ENCODE measurements at regions not wholly inside any gene's neighbourhood (a gene's known extent, or its start where the extent isn't known, plus 50 kb on each side); places are given as distances from the start of the nearest gene placed in this dataset.

- no peaks in the 10 kb centered on the region for H3K9me3 Mint-ChIP-seq (ENCODE audit: unreplicated experiment)
- H3K36me3 Mint-ChIP-seq (ENCODE audit: unreplicated experiment), result no peaks in the 10 kb centered on the region
- no peak for DNase-seq
- H3K4me1 Mint-ChIP-seq (ENCODE audit: low read depth, unreplicated experiment), result no peaks in the 10 kb centered on the region
- H3K27ac Mint-ChIP-seq (ENCODE audit: unreplicated experiment), result no peak overlapping the region
- H3K27me3 Mint-ChIP-seq (ENCODE audit: unreplicated experiment), result no peaks in the 10 kb centered on the region
- TF ChIP-seq CTCF (IDR thresholded peaks at IDR 0.05; ENCODE audit: partially characterized antibody, unreplicated experiment), result no peak
- H3K4me3 Mint-ChIP-seq (ENCODE audit: unreplicated experiment), result no peak overlapping the region
Measured at GRCh38 chr4:59348949-59349348, 1851.2 kb upstream of the ADGRL3 start.

- H3K27ac Mint-ChIP-seq (ENCODE audit: unreplicated experiment), result no peak overlapping the region
- TF ChIP-seq CTCF (IDR thresholded peaks at IDR 0.05; ENCODE audit: partially characterized antibody, unreplicated experiment), result no peak
- no peaks in the 10 kb centered on the region for H3K27me3 Mint-ChIP-seq (ENCODE audit: unreplicated experiment)
- DNase-seq, result no peak
- H3K9me3 Mint-ChIP-seq (ENCODE audit: unreplicated experiment), result no peaks in the 10 kb centered on the region
- no peak overlapping the region for H3K4me3 Mint-ChIP-seq (ENCODE audit: unreplicated experiment)
- H3K4me1 Mint-ChIP-seq (ENCODE audit: low read depth, unreplicated experiment), result no peaks in the 10 kb centered on the region
- no peaks in the 10 kb centered on the region for H3K36me3 Mint-ChIP-seq (ENCODE audit: unreplicated experiment)
Measured at GRCh38 chr4:59369229-59369628, 1830.9 kb upstream of the ADGRL3 start.

GRCh38 chr4:59374416-59374815, 1825.7 kb upstream of the ADGRL3 start:
- no peak for TF ChIP-seq CTCF (IDR thresholded peaks at IDR 0.05; ENCODE audit: partially characterized antibody, unreplicated experiment)
- peaks cover 5% of the 10 kb centered on the region for H3K9me3 Mint-ChIP-seq (ENCODE audit: unreplicated experiment)
- H3K27me3 Mint-ChIP-seq (ENCODE audit: unreplicated experiment), result no peaks in the 10 kb centered on the region
- no peak overlapping the region for H3K27ac Mint-ChIP-seq (ENCODE audit: unreplicated experiment)
- H3K4me1 Mint-ChIP-seq (ENCODE audit: low read depth, unreplicated experiment), result no peaks in the 10 kb centered on the region
- no peak for DNase-seq
- no peaks in the 10 kb centered on the region for H3K36me3 Mint-ChIP-seq (ENCODE audit: unreplicated experiment)
- H3K4me3 Mint-ChIP-seq (ENCODE audit: unreplicated experiment), result no peak overlapping the region

- no peak for TF ChIP-seq CTCF (IDR thresholded peaks at IDR 0.05; ENCODE audit: partially characterized antibody, unreplicated experiment)
- DNase-seq, result no peak
- H3K27ac Mint-ChIP-seq (ENCODE audit: unreplicated experiment), result no peak overlapping the region
- peaks cover 3% of the 10 kb centered on the region for H3K9me3 Mint-ChIP-seq (ENCODE audit: unreplicated experiment)
- H3K4me3 Mint-ChIP-seq (ENCODE audit: unreplicated experiment), result no peak overlapping the region
- no peaks in the 10 kb centered on the region for H3K4me1 Mint-ChIP-seq (ENCODE audit: low read depth, unreplicated experiment)
- no peaks in the 10 kb centered on the region for H3K27me3 Mint-ChIP-seq (ENCODE audit: unreplicated experiment)
- no peaks in the 10 kb centered on the region for H3K36me3 Mint-ChIP-seq (ENCODE audit: unreplicated experiment)
Measured at GRCh38 chr4:59380841-59381366, 1819.2 kb upstream of the ADGRL3 start.

- Mint-ChIP-seq H3K27me3 (ENCODE audit: unreplicated experiment) (no peaks in the 10 kb centered on the region), H3K4me3 (ENCODE audit: unreplicated experiment) (no peak overlapping the region), H3K36me3 (ENCODE audit: unreplicated experiment) (no peaks in the 10 kb centered on the region), H3K4me1 (ENCODE audit: low read depth, unreplicated experiment) (no peaks in the 10 kb centered on the region), H3K27ac (ENCODE audit: unreplicated experiment) (no peak overlapping the region), H3K9me3 (ENCODE audit: unreplicated experiment) (peaks cover 3% of the 10 kb centered on the region)
- no peak for TF ChIP-seq CTCF (IDR thresholded peaks at IDR 0.05; ENCODE audit: partially characterized antibody, unreplicated experiment)
- DNase-seq, result no peak
Measured at GRCh38 chr4:59381591-59381990, 1818.5 kb upstream of the ADGRL3 start.
